ENCODE measurements at regions not wholly inside any gene's neighbourhood (a gene's known extent, or its start where the extent isn't known, plus 50 kb on each side); places are given as distances from the start of the nearest gene placed in this dataset.

- no peaks in the 10 kb centered on the region for H3K36me3 ChIP-seq (replicated peaks; ENCODE audit: insufficient read depth, low read depth)
- no peaks in the 10 kb centered on the region for H3K9me3 ChIP-seq (ENCODE audit: low read depth)
- 90% methylated on average over 4 of the region's 4 CpGs for WGBS (ENCODE audit: low lambda C conversion rate, missing lambda C conversion rate)
- no peak for TF ChIP-seq CTCF (IDR thresholded peaks at IDR 0.05; ENCODE audit: poor library complexity)
- no peak for TF ChIP-seq EZH2phosphoT487 (IDR thresholded peaks at IDR 0.05; ENCODE audit: low read depth, severe bottlenecking, unreplicated experiment)
- TF ChIP-seq EZH2 (IDR thresholded peaks at IDR 0.05; ENCODE audit: borderline replicate concordance) = no peak
- DNase-seq (ENCODE audit: low spot score) = no peak
- H3K9me2 ChIP-seq (replicated peaks; ENCODE audit: insufficient read depth) = no peaks in the 10 kb centered on the region
- peaks cover 14% of the 10 kb centered on the region for H3K4me1 ChIP-seq (ENCODE audit: insufficient read depth)
- no peaks in the 10 kb centered on the region for H3K27me3 ChIP-seq
- H3K4me3 ChIP-seq = no peak overlapping the region
- no peak overlapping the region for H3K4me2 ChIP-seq
- no peaks in the 10 kb centered on the region for H3K79me2 ChIP-seq
- H4K20me1 ChIP-seq (ENCODE audit: insufficient read depth, poor library complexity, severe bottlenecking) = no peaks in the 10 kb centered on the region
- no peak overlapping the region for H2AFZ ChIP-seq
- H3K27ac ChIP-seq = no peak overlapping the region
Measured at GRCh38 chr3:150177673-150178381, 207.1 kb upstream of the PFN2 start.

- 87% methylated on average over 1 of the region's 1 CpG for WGBS (ENCODE audit: low lambda C conversion rate, missing lambda C conversion rate)
- no peak for DNase-seq (ENCODE audit: low spot score)
- no peak for TF ChIP-seq EZH2 (IDR thresholded peaks at IDR 0.05; ENCODE audit: borderline replicate concordance)
- no peak for TF ChIP-seq EZH2phosphoT487 (IDR thresholded peaks at IDR 0.05; ENCODE audit: low read depth, severe bottlenecking, unreplicated experiment)
- no peak for TF ChIP-seq CTCF (IDR thresholded peaks at IDR 0.05; ENCODE audit: poor library complexity)
- no peaks in the 10 kb centered on the region for H3K36me3 ChIP-seq (replicated peaks; ENCODE audit: insufficient read depth, low read depth)
- H3K4me1 ChIP-seq (ENCODE audit: insufficient read depth) = no peaks in the 10 kb centered on the region
- no peak overlapping the region for H3K4me3 ChIP-seq
- no peaks in the 10 kb centered on the region for H4K20me1 ChIP-seq (ENCODE audit: insufficient read depth, poor library complexity, severe bottlenecking)
- H2AFZ ChIP-seq = no peak overlapping the region
- H3K4me2 ChIP-seq = no peak overlapping the region
- no peak overlapping the region for H3K27ac ChIP-seq
- no peaks in the 10 kb centered on the region for H3K79me2 ChIP-seq
- no peaks in the 10 kb centered on the region for H3K27me3 ChIP-seq
- H3K9me3 ChIP-seq (ENCODE audit: low read depth) = no peaks in the 10 kb centered on the region
- no peaks in the 10 kb centered on the region for H3K9me2 ChIP-seq (replicated peaks; ENCODE audit: insufficient read depth)
Measured at GRCh38 chr3:150174179-150174578, 203.5 kb upstream of the PFN2 start.

GRCh38 chr3:150172356-150172755 is 201.7 kb upstream of the PFN2 start:
- Histone ChIP-seq H3K9me2 (replicated peaks; ENCODE audit: insufficient read depth) (no peaks in the 10 kb centered on the region), H3K4me3 (no peak overlapping the region), H3K27me3 (no peaks in the 10 kb centered on the region), H4K20me1 (ENCODE audit: insufficient read depth, poor library complexity, severe bottlenecking) (no peaks in the 10 kb centered on the region), H3K36me3 (replicated peaks; ENCODE audit: insufficient read depth, low read depth) (no peaks in the 10 kb centered on the region), H3K4me1 (ENCODE audit: insufficient read depth) (no peaks in the 10 kb centered on the region), H3K79me2 (no peaks in the 10 kb centered on the region), H3K4me2 (no peak overlapping the region), H3K9me3 (ENCODE audit: low read depth) (no peaks in the 10 kb centered on the region), H3K27ac (no peak overlapping the region), H2AFZ (no peak overlapping the region)
- TF ChIP-seq CTCF (IDR thresholded peaks at IDR 0.05; ENCODE audit: poor library complexity) (no peak), EZH2phosphoT487 (IDR thresholded peaks at IDR 0.05; ENCODE audit: low read depth, severe bottlenecking, unreplicated experiment) (no peak), EZH2 (IDR thresholded peaks at IDR 0.05; ENCODE audit: borderline replicate concordance) (no peak)
- DNase-seq (ENCODE audit: low spot score) = no peak
- WGBS (ENCODE audit: low lambda C conversion rate, missing lambda C conversion rate) = 80% methylated on average over 2 of the region's 2 CpGs

Measured in hepatocyte (in vitro differentiated cells).